Mesendoderm (in vitro differentiated cells): ENCODE measurements at regions not wholly inside any gene's neighbourhood (a gene's known extent, or its start where the extent isn't known, plus 50 kb on each side); places are given as distances from the start of the nearest gene placed in this dataset.
A peak's percentile ranks its signal among the peaks of the same experiment; 100 is the strongest.

ENCODE experiments used
- DNase-seq: peaks from one replicate; pipeline ENCODE4 v3.0.0; 2013
- H2AK5ac ChIP-seq: 2 replicates; pipeline ENCODE4 v1.6.1; 2013; ENCODE audit warnings: low read length, inconsistent platforms
- H2BK120ac ChIP-seq: 2 replicates; pipeline ENCODE4 v1.6.1; 2013; ENCODE audit warnings: low read depth, mild to moderate bottlenecking, low read length, moderate library complexity, mixed read lengths
- H2BK15ac ChIP-seq: replicated peaks from 2 replicates; pipeline ENCODE4 v1.6.1; 2013; ENCODE audit warnings: low read depth, mild to moderate bottlenecking, moderate library complexity
- H2BK5ac ChIP-seq: 2 replicates; pipeline ENCODE4 v1.6.1; 2013; ENCODE audit warnings: low read length, inconsistent platforms
- H3K18ac ChIP-seq: 2 replicates; pipeline ENCODE4 v1.6.1; 2013; ENCODE audit warnings: mild to moderate bottlenecking, low read length, mixed read lengths
- H3K23ac ChIP-seq: one replicate; pipeline ENCODE4 v1.6.1; 2013; ENCODE audit warnings: low read length
- H3K27ac ChIP-seq: 2 replicates; pipeline ENCODE4 v1.5.1; 2013; ENCODE audit warnings: low read depth, mild to moderate bottlenecking, inconsistent platforms, low read length, moderate library complexity
- H3K27me3 ChIP-seq: 2 replicates; pipeline ENCODE4 v1.6.1; 2013; ENCODE audit warnings: low read length, control low read depth, mild to moderate bottlenecking, inconsistent platforms; ENCODE audit not compliant: insufficient read depth, poor library complexity
- H3K36me3 ChIP-seq: 2 replicates; pipeline ENCODE4 v1.6.1; 2013; ENCODE audit warnings: low read length, inconsistent platforms; ENCODE audit not compliant: control insufficient read depth, insufficient read depth
- H3K4ac ChIP-seq: one replicate; pipeline ENCODE4 v1.6.1; 2013; ENCODE audit warnings: low read depth, mild to moderate bottlenecking, low read length, moderate library complexity
- H3K4me1 ChIP-seq: 2 replicates; pipeline ENCODE4 v1.6.1; 2013; ENCODE audit warnings: low read depth, low read length, inconsistent platforms; ENCODE audit not compliant: control insufficient read depth
- H3K4me2 ChIP-seq: 2 replicates; pipeline ENCODE4 v1.6.1; 2013; ENCODE audit warnings: low read length
- H3K4me3 ChIP-seq: 2 replicates; pipeline ENCODE4 v1.5.1; 2013; ENCODE audit warnings: mild to moderate bottlenecking, low read length
- H3K56ac ChIP-seq: one replicate; pipeline ENCODE4 v1.6.1; 2013; ENCODE audit warnings: low read length
- H3K79me1 ChIP-seq: 2 replicates; pipeline ENCODE4 v1.6.1; 2013; ENCODE audit warnings: low read length, inconsistent platforms
- H3K79me2 ChIP-seq: 2 replicates; pipeline ENCODE4 v1.6.1; 2013; ENCODE audit warnings: mild to moderate bottlenecking, low read length; ENCODE audit not compliant: control insufficient read depth, insufficient read depth
- H3K9ac ChIP-seq: 2 replicates; pipeline ENCODE4 v1.6.1; 2013; ENCODE audit warnings: low read length, inconsistent platforms
- H4K5ac ChIP-seq: one replicate; pipeline ENCODE4 v1.6.1; 2013; ENCODE audit warnings: low read length
- H4K8ac ChIP-seq: one replicate; pipeline ENCODE4 v1.6.1; 2013; ENCODE audit warnings: low read depth, mild to moderate bottlenecking, control low read depth, low read length, moderate library complexity
- WGBS: extraction: QIAGEN DNeasy Blood & Tissue Kit; methylation state at CpG from one replicate; pipeline ENCODE4 v1.1.7; 2013; ENCODE audit warnings: low lambda C conversion rate, missing lambda C conversion rate; ENCODE audit not compliant: insufficient coverage; ENCODE audit errors: extremely low coverage; 5-methylcytosine and 5-hydroxymethylcytosine counted together

- no peak overlapping the region for H3K9ac ChIP-seq
- WGBS = no CpG with 5 or more reads among the region's 5 CpGs
- H3K79me1 ChIP-seq = no peaks in the 10 kb centered on the region
- no peaks in the 10 kb centered on the region for H3K27me3 ChIP-seq
- no peak overlapping the region for H2AK5ac ChIP-seq
- H3K27ac ChIP-seq = no peak overlapping the region
- H3K4me2 ChIP-seq = no peak overlapping the region
- no peak overlapping the region for H3K56ac ChIP-seq
- no peak overlapping the region for H4K5ac ChIP-seq
- H3K18ac ChIP-seq = no peak overlapping the region
- H3K79me2 ChIP-seq = no peaks in the 10 kb centered on the region
- H2BK120ac ChIP-seq = no peak overlapping the region
- H3K4me1 ChIP-seq = no peaks in the 10 kb centered on the region
- no peak overlapping the region for H3K4me3 ChIP-seq
- H2BK5ac ChIP-seq = no peak overlapping the region
- no peak for DNase-seq
- H2BK15ac ChIP-seq = no peak overlapping the region
- no peaks in the 10 kb centered on the region for H3K36me3 ChIP-seq
- no peak overlapping the region for H3K23ac ChIP-seq
- H4K8ac ChIP-seq = no peak overlapping the region
- no peak overlapping the region for H3K4ac ChIP-seq
These were observed 128.7 kb upstream of the SLC27A6 start for GRCh38 chr5:128836571-128836970.

GRCh38 chr5:128838623-128839022 is 126.7 kb upstream of the SLC27A6 start:
- no peaks in the 10 kb centered on the region for H3K36me3 ChIP-seq
- H3K4ac ChIP-seq = no peak overlapping the region
- H3K9ac ChIP-seq = no peak overlapping the region
- no peak overlapping the region for H2BK120ac ChIP-seq
- H3K27ac ChIP-seq = no peak overlapping the region
- no peaks in the 10 kb centered on the region for H3K27me3 ChIP-seq
- H3K79me2 ChIP-seq = no peaks in the 10 kb centered on the region
- H3K4me2 ChIP-seq = no peak overlapping the region
- H3K18ac ChIP-seq = no peak overlapping the region
- no peak for DNase-seq
- H3K4me1 ChIP-seq = no peaks in the 10 kb centered on the region
- H2BK5ac ChIP-seq = no peak overlapping the region
- no peak overlapping the region for H2BK15ac ChIP-seq
- H3K56ac ChIP-seq = no peak overlapping the region
- H3K4me3 ChIP-seq = no peak overlapping the region
- H3K79me1 ChIP-seq = no peaks in the 10 kb centered on the region
- no peak overlapping the region for H4K5ac ChIP-seq
- H4K8ac ChIP-seq = no peak overlapping the region
- H3K23ac ChIP-seq = no peak overlapping the region
- H2AK5ac ChIP-seq = no peak overlapping the region

- H3K4ac ChIP-seq = no peak overlapping the region
- no peak for DNase-seq
- H3K4me2 ChIP-seq = no peak overlapping the region
These were observed 123.0 kb upstream of the SLC27A6 start for GRCh38 chr5:128842241-128842640.

GRCh38 chr5:128844354-128844923 is 120.8 kb upstream of the SLC27A6 start:
- no peak overlapping the region for H2AK5ac ChIP-seq
- H2BK120ac ChIP-seq = no peak overlapping the region
- H3K27ac ChIP-seq = no peak overlapping the region
- H3K27me3 ChIP-seq = no peaks in the 10 kb centered on the region
- peak; percentile 30 for DNase-seq
- H3K4me3 ChIP-seq = no peak overlapping the region
- no peak overlapping the region for H3K4me2 ChIP-seq
- no peaks in the 10 kb centered on the region for H3K79me1 ChIP-seq
- H4K5ac ChIP-seq = no peak overlapping the region
- no peak overlapping the region for H3K18ac ChIP-seq
- no peak overlapping the region for H3K4ac ChIP-seq
- no peak overlapping the region for H3K23ac ChIP-seq
- H3K4me1 ChIP-seq = no peaks in the 10 kb centered on the region
- no peak overlapping the region for H2BK15ac ChIP-seq
- no peak overlapping the region for H2BK5ac ChIP-seq
- H3K36me3 ChIP-seq = no peaks in the 10 kb centered on the region
- no peaks in the 10 kb centered on the region for H3K79me2 ChIP-seq
- no peak overlapping the region for H3K9ac ChIP-seq
- H4K8ac ChIP-seq = no peak overlapping the region
- no CpG with 5 or more reads among the region's 2 CpGs for WGBS
- H3K56ac ChIP-seq = no peak overlapping the region

More at GRCh38 chr5:128842241-128842640, 123.0 kb upstream of the SLC27A6 start:
- Histone ChIP-seq H4K8ac (no peak overlapping the region), H3K18ac (no peak overlapping the region), H2BK15ac (no peak overlapping the region), H2BK5ac (no peak overlapping the region), H3K79me1 (no peaks in the 10 kb centered on the region), H3K9ac (no peak overlapping the region), H3K4me1 (no peaks in the 10 kb centered on the region), H3K36me3 (no peaks in the 10 kb centered on the region), H3K79me2 (no peaks in the 10 kb centered on the region), H3K27me3 (no peaks in the 10 kb centered on the region), H3K56ac (no peak overlapping the region), H4K5ac (no peak overlapping the region), H2BK120ac (no peak overlapping the region), H3K23ac (no peak overlapping the region), H3K4me3 (no peak overlapping the region), H3K27ac (no peak overlapping the region), H2AK5ac (no peak overlapping the region)

- Histone ChIP-seq H2AK5ac (no peak overlapping the region), H3K36me3 (no peaks in the 10 kb centered on the region), H3K27me3 (no peaks in the 10 kb centered on the region), H2BK15ac (no peak overlapping the region), H3K27ac (no peak overlapping the region), H3K4me3 (no peak overlapping the region), H4K5ac (no peak overlapping the region), H3K23ac (no peak overlapping the region), H3K79me1 (no peaks in the 10 kb centered on the region), H3K79me2 (no peaks in the 10 kb centered on the region), H3K4ac (no peak overlapping the region), H4K8ac (no peak overlapping the region), H3K56ac (no peak overlapping the region), H3K4me2 (no peak overlapping the region), H3K9ac (no peak overlapping the region), H3K4me1 (no peaks in the 10 kb centered on the region), H3K18ac (no peak overlapping the region), H2BK120ac (no peak overlapping the region), H2BK5ac (no peak overlapping the region)
- DNase-seq = no peak
These were observed 115.2 kb upstream of the SLC27A6 start for GRCh38 chr5:128850049-128850448.

GRCh38 chr5:128854931-128855330 is 110.4 kb upstream of the SLC27A6 start:
- no peak overlapping the region for H4K8ac ChIP-seq
- no peak overlapping the region for H3K4me2 ChIP-seq
- no peak overlapping the region for H3K18ac ChIP-seq
- no peak overlapping the region for H3K27ac ChIP-seq
- H2AK5ac ChIP-seq = no peak overlapping the region
- no peak overlapping the region for H2BK15ac ChIP-seq
- H3K79me1 ChIP-seq = no peaks in the 10 kb centered on the region
- DNase-seq = peak; percentile 70
- H2BK120ac ChIP-seq = no peak overlapping the region
- no peaks in the 10 kb centered on the region for H3K79me2 ChIP-seq
- no peak overlapping the region for H4K5ac ChIP-seq
- no peak overlapping the region for H2BK5ac ChIP-seq
- H3K56ac ChIP-seq = no peak overlapping the region
- no peak overlapping the region for H3K4me3 ChIP-seq
- H3K4ac ChIP-seq = no peak overlapping the region
- H3K4me1 ChIP-seq = no peaks in the 10 kb centered on the region
- H3K23ac ChIP-seq = no peak overlapping the region
- no peaks in the 10 kb centered on the region for H3K36me3 ChIP-seq
- no peak overlapping the region for H3K9ac ChIP-seq
- no peaks in the 10 kb centered on the region for H3K27me3 ChIP-seq
- WGBS = no CpG with 5 or more reads among the region's 1 CpG
